ENCODE measurements at regions not wholly inside any gene's neighbourhood (a gene's known extent, or its start where the extent isn't known, plus 50 kb on each side); places are given as distances from the start of the nearest gene placed in this dataset.

- no peaks in the 10 kb centered on the region for H3K36me3 ChIP-seq (ENCODE audit: control insufficient read depth in 2 of 2, insufficient read depth in 1 of 2, low read length in 2 of 2)
- TF ChIP-seq SETDB1 (IDR thresholded peaks at IDR 0.05; ENCODE audit: insufficient read length, low read length) (peak; percentile 64), ZNF514 (tag by site-specific recombination; IDR thresholded peaks at IDR 0.05) (no peak)
- peaks cover 5% of the 10 kb centered on the region; the same call in 1 of the 2 replicates for H3K4me1 ChIP-seq (ENCODE audit: control insufficient read depth, insufficient read depth, low read length)
- ChIA-PET POLR2A (no interaction called here), CTCF (interaction anchor here (0.6 kb wide), 1 partner anchor 1160 kb away, joined by 3 read pairs; no protein-coding TSS in a partner anchor)
- H3K4me3 ChIP-seq (ENCODE audit: low read depth, low read length) = no peak overlapping the region
- no peaks in the 10 kb centered on the region; the same call in 1 of the 2 replicates for H3K9me3 ChIP-seq (ENCODE audit: control insufficient read depth, insufficient read depth, low read depth, low read length)
- no peak overlapping the region for H3K27ac ChIP-seq (ENCODE audit: extremely low read depth, low read depth, low read length)
These were observed 234.0 kb downstream of the NR2F2 start for GRCh38 chr15:96564546-96564945.

DNA sequence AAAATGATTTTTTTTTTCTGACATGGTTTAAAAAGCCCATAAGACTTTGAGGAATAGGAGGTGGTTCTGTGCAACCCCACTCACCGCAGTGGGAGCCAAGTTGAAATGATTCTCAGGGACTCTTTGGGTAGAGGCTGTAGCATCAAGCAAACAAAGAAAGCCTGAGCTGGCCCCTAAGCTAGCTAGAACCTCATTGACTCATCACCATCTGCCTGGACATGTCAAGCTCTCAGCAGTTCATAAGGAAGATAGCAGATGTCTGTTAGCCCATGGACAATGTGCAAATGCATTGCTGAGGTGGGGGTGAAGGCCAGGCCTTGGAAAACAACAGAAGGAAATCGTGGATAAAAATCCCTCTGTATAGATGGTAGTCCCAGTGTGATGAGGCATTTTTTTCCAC, 234.8 kb downstream of the NR2F2 start:
- no peaks in the 10 kb centered on the region for H3K36me3 ChIP-seq (ENCODE audit: control insufficient read depth in 2 of 2, insufficient read depth in 1 of 2, low read length in 2 of 2)
- no peak overlapping the region for H3K4me3 ChIP-seq (ENCODE audit: low read depth, low read length)
- H3K4me1 ChIP-seq (ENCODE audit: control insufficient read depth, insufficient read depth, low read length) = peaks cover 4% of the 10 kb centered on the region; the same call in 1 of the 2 replicates
- ChIA-PET CTCF (interaction anchor here (0.6 kb wide), 1 partner anchor 1160 kb away, joined by 3 read pairs; no protein-coding TSS in a partner anchor), POLR2A (no interaction called here)
- no peak overlapping the region for H3K27ac ChIP-seq (ENCODE audit: extremely low read depth, low read depth, low read length)
- no peaks in the 10 kb centered on the region; the same call in 1 of the 2 replicates for H3K9me3 ChIP-seq (ENCODE audit: control insufficient read depth, insufficient read depth, low read depth, low read length)
- no peak for TF ChIP-seq KLF17 (tag by site-specific recombination; IDR thresholded peaks at IDR 0.05)
- TF ChIP-seq, protein P1, sequence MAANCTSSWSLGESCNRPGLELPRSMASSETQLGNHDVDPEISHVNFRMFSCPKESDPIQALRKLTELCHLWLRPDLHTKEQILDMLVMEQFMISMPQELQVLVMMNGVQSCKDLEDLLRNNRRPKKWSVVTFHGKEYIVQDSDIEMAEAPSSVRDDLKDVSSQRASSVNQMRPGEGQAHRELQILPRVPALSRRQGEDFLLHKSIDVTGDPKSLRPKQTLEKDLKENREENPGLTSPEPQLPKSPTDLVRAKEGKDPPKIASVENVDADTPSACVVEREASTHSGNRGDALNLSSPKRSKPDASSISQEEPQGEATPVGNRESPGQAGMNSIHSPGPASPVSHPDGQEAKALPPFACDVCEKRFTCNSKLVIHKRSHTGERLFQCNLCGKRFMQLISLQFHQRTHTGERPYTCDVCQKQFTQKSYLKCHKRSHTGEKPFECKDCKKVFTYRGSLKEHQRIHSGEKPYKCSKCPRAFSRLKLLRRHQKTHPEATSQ (tag by site-specific recombination; IDR thresholded peaks at IDR 0.05) = no peak
- no peak for TF ChIP-seq ZNF174 (tag by site-specific recombination; IDR thresholded peaks at IDR 0.05)
- TF ChIP-seq, protein P2, sequence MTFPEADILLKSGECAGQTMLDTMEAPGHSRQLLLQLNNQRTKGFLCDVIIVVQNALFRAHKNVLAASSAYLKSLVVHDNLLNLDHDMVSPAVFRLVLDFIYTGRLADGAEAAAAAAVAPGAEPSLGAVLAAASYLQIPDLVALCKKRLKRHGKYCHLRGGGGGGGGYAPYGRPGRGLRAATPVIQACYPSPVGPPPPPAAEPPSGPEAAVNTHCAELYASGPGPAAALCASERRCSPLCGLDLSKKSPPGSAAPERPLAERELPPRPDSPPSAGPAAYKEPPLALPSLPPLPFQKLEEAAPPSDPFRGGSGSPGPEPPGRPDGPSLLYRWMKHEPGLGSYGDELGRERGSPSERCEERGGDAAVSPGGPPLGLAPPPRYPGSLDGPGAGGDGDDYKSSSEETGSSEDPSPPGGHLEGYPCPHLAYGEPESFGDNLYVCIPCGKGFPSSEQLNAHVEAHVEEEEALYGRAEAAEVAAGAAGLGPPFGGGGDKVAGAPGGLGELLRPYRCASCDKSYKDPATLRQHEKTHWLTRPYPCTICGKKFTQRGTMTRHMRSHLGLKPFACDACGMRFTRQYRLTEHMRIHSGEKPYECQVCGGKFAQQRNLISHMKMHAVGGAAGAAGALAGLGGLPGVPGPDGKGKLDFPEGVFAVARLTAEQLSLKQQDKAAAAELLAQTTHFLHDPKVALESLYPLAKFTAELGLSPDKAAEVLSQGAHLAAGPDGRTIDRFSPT (tag by site-specific recombination; IDR thresholded peaks at IDR 0.05) = no peak
- TF ChIP-seq KLF1 (tag by site-specific recombination; IDR thresholded peaks at IDR 0.05) = no peak
- no peak for TF ChIP-seq ZNF561 (tag by site-specific recombination; IDR thresholded peaks at IDR 0.05; ENCODE audit: borderline replicate concordance)
- TF ChIP-seq ZNF266 (tag by site-specific recombination; IDR thresholded peaks at IDR 0.05; ENCODE audit: low read depth) = no peak
- TF ChIP-seq ZNF707 (tag by site-specific recombination; IDR thresholded peaks at IDR 0.05) = no peak

GRCh38 chr15:96574782-96575181, 244.3 kb downstream of the NR2F2 start:
- ChIA-PET CTCF (no interaction called here), POLR2A (no interaction called here)
- no peak overlapping the region for H3K4me3 ChIP-seq (ENCODE audit: low read depth, low read length)
- H3K4me1 ChIP-seq (ENCODE audit: control insufficient read depth, insufficient read depth, low read length) = no peaks in the 10 kb centered on the region
- H3K9me3 ChIP-seq (ENCODE audit: control insufficient read depth, insufficient read depth, low read depth, low read length) = no peaks in the 10 kb centered on the region
- H3K36me3 ChIP-seq (ENCODE audit: control insufficient read depth in 2 of 2, insufficient read depth in 1 of 2, low read length in 2 of 2) = no peaks in the 10 kb centered on the region
- TF ChIP-seq ZNF148 (tag by site-specific recombination; IDR thresholded peaks at IDR 0.05; ENCODE audit: borderline replicate concordance) = no peak
- TF ChIP-seq HOXC10 (CRISPR knock-in tag; IDR thresholded peaks at IDR 0.05) = no peak
- no peak for TF ChIP-seq ZNF174 (tag by site-specific recombination; IDR thresholded peaks at IDR 0.05)
- TF ChIP-seq ZNF561 (tag by site-specific recombination; IDR thresholded peaks at IDR 0.05; ENCODE audit: borderline replicate concordance) = no peak
- no peak for TF ChIP-seq KLF9 (tag by site-specific recombination; IDR thresholded peaks at IDR 0.05; ENCODE audit: low read depth)
- no peak for TF ChIP-seq SETDB1 (IDR thresholded peaks at IDR 0.05; ENCODE audit: insufficient read length, low read length)
- TF ChIP-seq ZNF184 (tag by site-specific recombination; IDR thresholded peaks at IDR 0.05) = no peak
- TF ChIP-seq ZBTB48 (tag by site-specific recombination; IDR thresholded peaks at IDR 0.05) = no peak
- TF ChIP-seq ZBTB6 (tag by site-specific recombination; IDR thresholded peaks at IDR 0.05) = no peak
- TF ChIP-seq GFI1B (tag by site-specific recombination; IDR thresholded peaks at IDR 0.05) = no peak
- TF ChIP-seq ZNF266 (tag by site-specific recombination; IDR thresholded peaks at IDR 0.05; ENCODE audit: low read depth) = no peak
- no peak for TF ChIP-seq ZBTB17 (tag by site-specific recombination; IDR thresholded peaks at IDR 0.05)
- no peak for TF ChIP-seq ZNF24 (tag by site-specific recombination; IDR thresholded peaks at IDR 0.05)
- TF ChIP-seq SP3 (tag by site-specific recombination; IDR thresholded peaks at IDR 0.05) = no peak
- no peak overlapping the region for H3K27ac ChIP-seq (ENCODE audit: extremely low read depth, low read depth, low read length)

Measured in HEK293 (cell line).